Panc1 (cell line): ENCODE measurements at regions not wholly inside any gene's neighbourhood (a gene's known extent, or its start where the extent isn't known, plus 50 kb on each side); places are given as distances from the start of the nearest gene placed in this dataset.

ENCODE experiments used
- CTCF ChIP-seq: fragments of 450-650 bp; IDR thresholded peaks from 2 replicates; pipeline ENCODE4 v1.5.1; 2017; ENCODE audit warnings: mild to moderate bottlenecking
- SIN3A ChIP-seq: IDR thresholded peaks from 2 replicates; pipeline ENCODE4 v1.6.1; 2012; ENCODE audit warnings: low read depth, mild to moderate bottlenecking, low read length, moderate library complexity, borderline replicate concordance; ENCODE audit not compliant: insufficient read depth
- TCF7L2 ChIP-seq: IDR thresholded peaks from 2 replicates; pipeline ENCODE4 v1.6.1; 2011; ENCODE audit warnings: mild to moderate bottlenecking, low read depth, low read length, inconsistent platforms
- TF ChIP-seq, protein P1 (sequence below), 2 experiments: IDR thresholded peaks; 2 replicates each; pipeline ENCODE4 v1.6.1; 2011 to 2012; ENCODE audit warnings: low read depth in 2 of 2, control low read depth in 1 of 2, low read length in 1 of 2, mild to moderate bottlenecking in 1 of 2, moderate library complexity in 1 of 2; ENCODE audit not compliant: insufficient read depth in 1 of 2

- TF ChIP-seq CTCF (no peak), SIN3A (no peak), TCF7L2 (no peak)
- TF ChIP-seq, protein P1, sequence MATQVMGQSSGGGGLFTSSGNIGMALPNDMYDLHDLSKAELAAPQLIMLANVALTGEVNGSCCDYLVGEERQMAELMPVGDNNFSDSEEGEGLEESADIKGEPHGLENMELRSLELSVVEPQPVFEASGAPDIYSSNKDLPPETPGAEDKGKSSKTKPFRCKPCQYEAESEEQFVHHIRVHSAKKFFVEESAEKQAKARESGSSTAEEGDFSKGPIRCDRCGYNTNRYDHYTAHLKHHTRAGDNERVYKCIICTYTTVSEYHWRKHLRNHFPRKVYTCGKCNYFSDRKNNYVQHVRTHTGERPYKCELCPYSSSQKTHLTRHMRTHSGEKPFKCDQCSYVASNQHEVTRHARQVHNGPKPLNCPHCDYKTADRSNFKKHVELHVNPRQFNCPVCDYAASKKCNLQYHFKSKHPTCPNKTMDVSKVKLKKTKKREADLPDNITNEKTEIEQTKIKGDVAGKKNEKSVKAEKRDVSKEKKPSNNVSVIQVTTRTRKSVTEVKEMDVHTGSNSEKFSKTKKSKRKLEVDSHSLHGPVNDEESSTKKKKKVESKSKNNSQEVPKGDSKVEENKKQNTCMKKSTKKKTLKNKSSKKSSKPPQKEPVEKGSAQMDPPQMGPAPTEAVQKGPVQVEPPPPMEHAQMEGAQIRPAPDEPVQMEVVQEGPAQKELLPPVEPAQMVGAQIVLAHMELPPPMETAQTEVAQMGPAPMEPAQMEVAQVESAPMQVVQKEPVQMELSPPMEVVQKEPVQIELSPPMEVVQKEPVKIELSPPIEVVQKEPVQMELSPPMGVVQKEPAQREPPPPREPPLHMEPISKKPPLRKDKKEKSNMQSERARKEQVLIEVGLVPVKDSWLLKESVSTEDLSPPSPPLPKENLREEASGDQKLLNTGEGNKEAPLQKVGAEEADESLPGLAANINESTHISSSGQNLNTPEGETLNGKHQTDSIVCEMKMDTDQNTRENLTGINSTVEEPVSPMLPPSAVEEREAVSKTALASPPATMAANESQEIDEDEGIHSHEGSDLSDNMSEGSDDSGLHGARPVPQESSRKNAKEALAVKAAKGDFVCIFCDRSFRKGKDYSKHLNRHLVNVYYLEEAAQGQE (IDR thresholded peaks at IDR 0.05; ENCODE audit: insufficient read depth in 1 of 2, low read depth in 2 of 2, low read length in 1 of 2), result no peak
Observed at GRCh38 chr4:114036864-114037263, 57.4 kb upstream of the ARSJ start.
